ENCODE measurements at regions not wholly inside any gene's neighbourhood (a gene's known extent, or its start where the extent isn't known, plus 50 kb on each side); places are given as distances from the start of the nearest gene placed in this dataset.
"Not testable (repeated sequence)": the region's sequence is repeated elsewhere in the genome, so short reads cannot be mapped to it uniquely, and the experiment has no call there.

GRCh38 chr16:85204242-85205010, 92.2 kb upstream of the CIBAR2 start:
- DNase-seq: no peak

GRCh38 chr16:85205257-85205656, 93.0 kb upstream of the CIBAR2 start:
- not testable (repeated sequence) for DNase-seq

- DNase-seq: no peak
These were observed 93.6 kb upstream of the CIBAR2 start for GRCh38 chr16:85205747-85206471.

- no peak for DNase-seq
These were observed 94.4 kb upstream of the CIBAR2 start for GRCh38 chr16:85206472-85207356.

GRCh38 chr16:85207357-85207921, 95.2 kb upstream of the CIBAR2 start:
- DNase-seq: no peak

GRCh38 chr16:85208181-85208580, 95.9 kb upstream of the CIBAR2 start:
- no peak for DNase-seq

- DNase-seq: no peak
These were observed 96.6 kb upstream of the CIBAR2 start for GRCh38 chr16:85208643-85209520.

- no peak for DNase-seq
These were observed 97.4 kb upstream of the CIBAR2 start for GRCh38 chr16:85209526-85210121.

- no peak for DNase-seq
These were observed 98.3 kb upstream of the CIBAR2 start for GRCh38 chr16:85210423-85211169.

GRCh38 chr16:85211271-85211801, 99.1 kb upstream of the CIBAR2 start:
- DNase-seq: no peak

- DNase-seq: no peak
These were observed 101.8 kb upstream of the CIBAR2 start for GRCh38 chr16:85213926-85214675.

- no peak for DNase-seq
These were observed 103.3 kb upstream of the CIBAR2 start for GRCh38 chr16:85215478-85216118.

GRCh38 chr16:85216522-85217375, 104.5 kb upstream of the CIBAR2 start:
- DNase-seq: no peak

- no peak for DNase-seq
These were observed 108.0 kb upstream of the CIBAR2 start for GRCh38 chr16:85220125-85220839.

GRCh38 chr16:85220964-85221731, 108.9 kb upstream of the CIBAR2 start:
- no peak for DNase-seq

GRCh38 chr16:85221771-85222154, 109.5 kb upstream of the CIBAR2 start:
- DNase-seq: no peak
